Heart left ventricle (tissue), 16 donors: ENCODE measurements at regions not wholly inside any gene's neighbourhood (a gene's known extent, or its start where the extent isn't known, plus 50 kb on each side); places are given as distances from the start of the nearest gene placed in this dataset.

Experiments
- ATAC-seq, 4 donors: fragments of 200-7000 bp; cut with Tn5 transposase; one replicate each; pipeline ENCODE4 v1.9.1; 2020 to 2022; ENCODE audit warnings: moderate library complexity in 4 of 4, mild to moderate bottlenecking in 3 of 4, moderate number of reproducible peaks in 1 of 4
- DNase-seq, 5 donors: peaks; one replicate each; pipeline ENCODE4 v3.0.0-alpha.2; 2020
- H3K27ac ChIP-seq, 12 donors: fragments of 200-600 bp; sonication (generic) in 4 of 12; one replicate each; pipeline versions ENCODE4 v1.5.0 to v1.8.0; 2016 to 2022; ENCODE audit warnings: mild to moderate bottlenecking in 2 of 12
- H3K27me3 ChIP-seq, 9 donors: fragments of 200-600 bp; sonication (generic) in 2 of 9; one replicate each; pipeline versions ENCODE4 v1.5.1 to v1.8.0; 2016 to 2022; ENCODE audit warnings: mild to moderate bottlenecking in 3 of 9
- H3K36me3 ChIP-seq, 9 donors: fragments of 200-600 bp; sonication (generic) in 2 of 9; one replicate each; pipeline versions ENCODE4 v1.5.0 to v1.8.0; 2018 to 2022; ENCODE audit warnings: mild to moderate bottlenecking in 2 of 9
- H3K4me1 ChIP-seq, 12 donors: fragments of 200-600 bp; sonication (generic) in 4 of 12; one replicate each; pipeline versions ENCODE4 v1.5.0 to v1.8.0; 2016 to 2022; ENCODE audit warnings: mild to moderate bottlenecking in 3 of 12
- H3K4me3 ChIP-seq, 12 donors: fragments of 200-600 bp; sonication (generic) in 4 of 12; one replicate each; pipeline versions ENCODE4 v1.5.0 to v1.8.0; 2017 to 2022; ENCODE audit warnings: mild to moderate bottlenecking in 9 of 12, moderate library complexity in 4 of 12
- H3K9me3 ChIP-seq, 12 donors: fragments of 200-600 bp; sonication (generic) in 4 of 12; one replicate each; pipeline versions ENCODE4 v1.5.0 to v1.8.0; 2016 to 2022; ENCODE audit warnings: mild to moderate bottlenecking in 1 of 12
- CTCF ChIP-seq, 12 donors: fragments of 200-600 bp; sonication (generic) in 4 of 12; IDR thresholded peaks; one replicate each; pipeline versions ENCODE4 v1.5.0 to v1.8.0; 2018 to 2022; ENCODE audit warnings: antibody characterized with exemption in 12 of 12, mild to moderate bottlenecking in 5 of 12
- POLR2A ChIP-seq, 2 donors: fragments of 450-650 bp; IDR thresholded peaks; one replicate each; pipeline ENCODE4 v1.6.1; 2017; ENCODE audit warnings: antibody characterized with exemption in 2 of 2, mild to moderate bottlenecking in 2 of 2, moderate library complexity in 2 of 2
- WGBS, 4 donors: extraction: QIAGEN DNeasy Blood & Tissue Kit in 2 of 4; methylation state at CpG; one replicate each; pipeline versions ENCODE4 v1.1.5 to v1.1.7; 2013 to 2018; 5-methylcytosine and 5-hydroxymethylcytosine counted together
- intact Hi-C, 10 donors: fragments of 100-400 bp; cut with DNase I; formaldehyde crosslinking; loops; one replicate each; pipeline versions ENCODE4 v1.11.1 to v1.14.2; 2022
- donor health status: ischemic (EF 13 %, LVEDD 7.1; RV severe dilation, severe dysfunction).
- donor health status: healthy with polysubstance abuse.
- donor health status: DM: no; HTN: yes; CAD: no.
- donor health status: DM: no; HTN: no; CAD: no.
- donor health status: ischemic (EF 25% LVEDD 6.9; RV normal size, moderate dysfunction).
- donor health status: ischemic (EF 25% LVEDD 5.7; RV mildly dilated, moderate dysfunction).
- donor health status: healthy.
- donor health status: DM: yes; HTN: yes; CAD: no.
- donor health status: ischemic (EF 35%, LVEDD 5.7; RV mildly dilated, moderate dysfunction).
- donor health status: nonischemic (EF 11% LVEDD 7.7; RV severe dilation, severe dysfunction).
- donor health status: DM: yes; HTN: yes; CAD: no.
- donor health status: PGD.
- donor health status: ischemic (EF 29% LVEDD 5.4; RV normal size, mild dysfunction).
- donor health status: nonischemic (EF 23%, LVEDD 6.1; RV moderate dilation, normal function).

GRCh38 chr4:187184508-187184907, 460.9 kb upstream of the FAT1 start:
- H3K27ac ChIP-seq: no peak overlapping the region
- H3K4me3 ChIP-seq: no peak overlapping the region
- 78 to 86% (median 82%) methylated on average over 6 of the region's 6 CpGs for WGBS, 4 donors
- TF ChIP-seq CTCF (IDR thresholded peaks at IDR 0.05) (no peak), POLR2A (IDR thresholded peaks at IDR 0.05) (no peak)
- H3K36me3 ChIP-seq: no peaks in the 10 kb centered on the region
- ATAC-seq (no peak), DNase-seq (no peak)
- H3K4me1 ChIP-seq: peaks cover 0 to 4% (median 0%) of the 10 kb centered on the region in 12 donors
- no peaks in the 10 kb centered on the region for H3K9me3 ChIP-seq
- intact Hi-C loops: no loop called here
- H3K27me3 ChIP-seq: no peaks in the 10 kb centered on the region

- DNase-seq (no peak), ATAC-seq (no peak)
- Histone ChIP-seq H3K27ac (no peak overlapping the region), H3K4me3 (no peak overlapping the region), H3K27me3 (no peaks in the 10 kb centered on the region), H3K4me1 (no peaks in the 10 kb centered on the region), H3K9me3 (no peaks in the 10 kb centered on the region), H3K36me3 (no peaks in the 10 kb centered on the region)
- intact Hi-C loops: no loop called here
- 57 to 68% (median 66%) methylated on average over 7 of the region's 7 CpGs for WGBS, 4 donors
- TF ChIP-seq CTCF (IDR thresholded peaks at IDR 0.05) (no peak), POLR2A (IDR thresholded peaks at IDR 0.05) (no peak)
These were observed 464.5 kb upstream of the FAT1 start for GRCh38 chr4:187188118-187188517.

- 82 to 91% (median 84%) methylated on average over 3 of the region's 3 CpGs for WGBS, 4 donors
- no peak for ATAC-seq
These were observed 465.1 kb upstream of the FAT1 start for GRCh38 chr4:187188741-187189140.

GRCh38 chr4:187190390-187190789, 466.7 kb upstream of the FAT1 start:
- H3K4me1 ChIP-seq: no peaks in the 10 kb centered on the region
- TF ChIP-seq CTCF (IDR thresholded peaks at IDR 0.05): no peak
- TF ChIP-seq POLR2A (IDR thresholded peaks at IDR 0.05): no peak
- H3K9me3 ChIP-seq: no peaks in the 10 kb centered on the region
- ATAC-seq: no peak
- H3K4me3 ChIP-seq: no peak overlapping the region
- DNase-seq: no peak
- H3K36me3 ChIP-seq: no peaks in the 10 kb centered on the region
- no peaks in the 10 kb centered on the region for H3K27me3 ChIP-seq
- intact Hi-C loops: no loop called here
- H3K27ac ChIP-seq: no peak overlapping the region
- 45 to 56% (median 51%) methylated on average over 1 of the region's 1 CpG for WGBS, 4 donors

More at GRCh38 chr4:187188741-187189140, 465.1 kb upstream of the FAT1 start:
- intact Hi-C loops: no loop called here
- Histone ChIP-seq H3K27ac (no peak overlapping the region), H3K27me3 (no peaks in the 10 kb centered on the region), H3K4me1 (no peaks in the 10 kb centered on the region), H3K36me3 (no peaks in the 10 kb centered on the region), H3K4me3 (no peak overlapping the region), H3K9me3 (no peaks in the 10 kb centered on the region)
- no peak for DNase-seq
- TF ChIP-seq CTCF (IDR thresholded peaks at IDR 0.05) (no peak), POLR2A (IDR thresholded peaks at IDR 0.05) (no peak)
